CD1c-positive myeloid dendritic cell (primary cell): ENCODE measurements at regions not wholly inside any gene's neighbourhood (a gene's known extent, or its start where the extent isn't known, plus 50 kb on each side); places are given as distances from the start of the nearest gene placed in this dataset.

Experiments
- DNase-seq: peaks from one replicate; pipeline ENCODE4 v3.0.0-alpha.2; 2016; ENCODE audit errors: extremely low spot score

DNA sequence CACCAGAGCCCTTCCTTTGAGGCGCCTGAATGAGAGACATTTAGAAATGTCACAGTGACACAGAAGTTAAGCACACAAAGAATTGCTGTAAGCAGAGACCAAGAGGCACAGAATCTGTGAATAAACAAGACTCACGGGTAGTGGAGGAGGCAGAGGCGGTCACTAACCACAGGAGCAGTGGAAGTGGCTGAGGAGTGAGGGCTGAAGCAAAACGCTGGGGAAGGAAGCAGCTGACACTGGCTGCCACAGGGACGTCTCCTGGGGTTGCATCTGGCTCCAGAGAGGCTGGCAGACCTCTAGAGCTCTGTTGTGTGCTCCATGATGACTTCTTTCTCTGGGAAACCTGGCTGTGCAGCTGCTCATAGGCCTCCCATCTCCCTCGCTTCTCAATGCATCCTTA lies 65.0 kb upstream of the SLC2A12 start:
- DNase-seq: no peak

DNA sequence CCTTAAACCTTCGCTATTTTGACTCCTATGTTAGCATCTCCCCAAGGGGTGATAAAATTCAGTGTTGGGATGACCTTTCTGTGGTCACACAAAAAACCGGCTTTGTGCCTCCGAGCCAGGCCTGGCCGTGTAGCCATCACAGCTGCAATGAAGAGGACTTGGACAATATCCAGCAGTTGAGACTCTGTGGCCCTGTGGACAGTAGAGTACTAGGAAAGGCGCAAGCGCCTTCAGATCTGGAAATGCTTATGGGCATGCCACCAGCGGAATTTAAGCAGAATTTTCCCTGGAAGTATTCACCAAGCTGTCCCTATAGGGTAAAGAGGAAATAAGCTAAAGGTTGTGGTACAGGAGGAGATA lies 63.3 kb upstream of the SLC2A12 start:
- no peak for DNase-seq

DNA sequence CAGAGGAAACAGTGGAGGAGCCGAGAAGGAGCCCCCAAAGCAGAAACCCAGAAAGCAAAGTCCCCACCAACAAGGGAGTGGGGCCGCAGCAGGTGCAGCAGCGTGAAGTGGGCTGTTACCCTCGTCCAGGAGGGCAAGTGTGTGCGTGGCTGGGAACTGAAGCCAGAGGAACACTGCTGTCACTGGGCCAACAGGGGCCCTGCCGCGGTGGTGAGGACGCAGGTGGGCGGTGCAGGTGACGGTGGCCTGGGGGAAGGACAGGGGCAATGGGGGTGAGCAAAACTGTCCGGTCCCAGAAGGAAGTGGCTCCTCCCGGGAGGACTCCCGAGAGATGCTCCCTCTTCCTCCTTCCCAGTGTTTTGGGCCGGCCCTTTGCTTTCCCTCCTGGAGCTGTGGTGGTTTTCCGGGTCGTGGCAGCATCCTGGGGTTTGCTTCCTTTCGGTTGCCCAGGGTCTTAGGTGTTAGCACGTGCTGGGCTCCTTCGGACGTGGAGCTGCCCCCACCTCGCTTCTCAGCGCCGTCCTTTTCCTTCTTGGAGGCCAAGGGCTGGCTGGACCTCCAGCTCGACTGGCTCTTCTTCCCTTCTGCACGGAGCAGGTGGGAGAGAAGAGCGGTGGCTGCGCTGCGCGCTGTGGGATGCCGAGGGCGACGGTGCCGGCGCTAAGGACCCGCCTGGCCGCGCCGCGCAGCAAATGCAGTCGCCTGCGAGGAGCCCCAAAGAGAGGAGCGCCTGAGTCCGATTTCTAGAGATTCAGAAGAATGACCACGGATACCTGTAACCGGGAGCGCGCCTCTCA lies 62.7 kb upstream of the SLC2A12 start:
- no peak for DNase-seq

DNA sequence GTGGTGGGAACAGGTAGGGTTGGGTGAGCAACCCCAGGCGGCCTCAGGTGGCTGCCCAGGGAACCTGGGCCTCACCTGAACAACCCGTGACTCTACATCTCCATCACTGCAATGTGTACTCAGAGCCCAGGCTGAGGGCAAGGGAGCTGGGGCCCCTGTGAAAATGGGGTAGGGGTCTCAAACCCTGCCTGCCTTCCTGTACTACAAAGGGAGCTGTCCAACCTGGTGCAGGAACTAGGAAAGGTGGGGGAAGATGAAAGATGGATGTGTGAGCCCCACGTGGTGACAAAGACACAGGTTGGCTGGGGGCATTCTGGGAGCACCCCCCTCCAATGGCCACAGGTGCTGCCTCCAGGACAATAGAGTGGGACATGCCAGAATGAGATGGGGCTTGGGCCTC lies 62.1 kb upstream of the SLC2A12 start:
- no peak for DNase-seq

- DNase-seq: no peak
Measured at GRCh38 chr6:134111726-134112125, 59.3 kb upstream of the SLC2A12 start.

- DNase-seq: peak; percentile 88
Measured at GRCh38 chr6:134111062-134111677, 58.7 kb upstream of the SLC2A12 start.

GRCh38 chr6:134106702-134107101 lies 54.3 kb upstream of the SLC2A12 start:
- no peak for DNase-seq

DNA sequence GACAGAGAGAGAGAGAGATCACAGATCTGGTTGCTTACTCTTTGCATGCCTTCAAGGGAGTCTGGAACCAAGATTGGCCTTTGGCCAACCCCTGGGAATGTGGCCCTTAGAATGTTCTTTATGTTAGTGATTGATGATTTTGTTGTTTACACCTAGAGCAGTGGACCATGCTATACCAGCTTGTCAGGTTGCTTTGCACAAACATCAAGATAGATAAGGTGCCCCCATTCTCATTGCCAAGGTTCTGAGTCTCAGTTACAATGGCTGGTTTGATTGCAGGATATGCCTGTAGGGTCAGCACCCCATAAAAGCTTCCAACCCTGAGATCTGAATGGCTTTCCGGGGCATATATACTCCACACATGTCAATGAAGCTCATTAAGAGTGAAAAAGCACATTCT lies 53.5 kb upstream of the SLC2A12 start:
- DNase-seq: no peak

- no peak for DNase-seq
Measured at GRCh38 chr6:134103006-134103405, 50.6 kb upstream of the SLC2A12 start.
